ENCODE measurements at regions not wholly inside any gene's neighbourhood (a gene's known extent, or its start where the extent isn't known, plus 50 kb on each side); places are given as distances from the start of the nearest gene placed in this dataset.

- no peaks in the 10 kb centered on the region for H3K27me3 ChIP-seq (ENCODE audit: low read length)
- H3K9ac ChIP-seq (ENCODE audit: low read length) = no peak overlapping the region
- no peaks in the 10 kb centered on the region for H4K20me1 ChIP-seq (ENCODE audit: low read length)
- no peaks in the 10 kb centered on the region for H3K79me2 ChIP-seq (ENCODE audit: low read length)
- intact Hi-C loops (cut with micrococcal nuclease) = loop anchor here (1.0 kb wide), 1 partner anchor 13 kb away; no protein-coding TSS in a partner anchor
- H3K4me1 ChIP-seq (ENCODE audit: insufficient read depth, low read length) = peaks cover 43% of the 10 kb centered on the region
- H3K4me2 ChIP-seq (ENCODE audit: low read length) = peak overlapping the region; percentile 0; the same call in 1 of the 2 replicates
- no peak overlapping the region for H2AFZ ChIP-seq (ENCODE audit: low read length)
- DNase-seq = peak; percentile 52
- no peaks in the 10 kb centered on the region for H3K9me3 ChIP-seq (ENCODE audit: low read length)
- POLR2A ChIA-PET (ENCODE audit: unreplicated experiment) = interaction anchor here (0.6 kb wide), 1 partner anchor 967 kb away, joined by 3 read pairs; no protein-coding TSS in a partner anchor
- H3K36me3 ChIP-seq (ENCODE audit: low read depth, low read length) = no peaks in the 10 kb centered on the region
- no peaks in the 10 kb centered on the region for H3F3A ChIP-seq (ENCODE audit: low read length, unreplicated experiment)
- CTCF ChIA-PET = no interaction called here
- BruUV-seq (replicated peaks) = no TSS peak
- TF ChIP-seq EZH2 (IDR thresholded peaks at IDR 0.05; ENCODE audit: low read length, unreplicated experiment) = no peak
- TF ChIP-seq EZH2phosphoT487 (IDR thresholded peaks at IDR 0.05; ENCODE audit: borderline replicate concordance, low read length) = no peak
- TF ChIP-seq CTCF (conservative IDR thresholded peaks at IDR 0.05; ENCODE audit: low read depth, low read length) = no peak
- H3K27ac ChIP-seq (ENCODE audit: low read length) = no peak overlapping the region
- no peak for ATAC-seq
- H3K9me2 ChIP-seq (replicated peaks; ENCODE audit: low read length) = no peaks in the 10 kb centered on the region
- no peak overlapping the region for H3K4me3 ChIP-seq (ENCODE audit: low read length)
Observed at GRCh38 chr10:60664859-60665258, 113.4 kb upstream of the CDK1 start.

- intact Hi-C loops (cut with micrococcal nuclease) = loop anchor here (1.0 kb wide), 1 partner anchor 14 kb away; no protein-coding TSS in a partner anchor
- ChIA-PET POLR2A (ENCODE audit: unreplicated experiment) (no interaction called here), CTCF (interaction anchor here (0.7 kb wide), 1 partner anchor 97 kb away, joined by 3 read pairs; no protein-coding TSS in a partner anchor)
- H2AFZ ChIP-seq (ENCODE audit: low read length) = no peak overlapping the region
- no peak overlapping the region for H3K4me2 ChIP-seq (ENCODE audit: low read length)
- no peak overlapping the region for H3K4me3 ChIP-seq (ENCODE audit: low read length)
- no peak overlapping the region for H3K27ac ChIP-seq (ENCODE audit: low read length)
- BruUV-seq (replicated peaks) = no TSS peak
- TF ChIP-seq EZH2phosphoT487 (IDR thresholded peaks at IDR 0.05; ENCODE audit: borderline replicate concordance, low read length) (no peak), EZH2 (IDR thresholded peaks at IDR 0.05; ENCODE audit: low read length, unreplicated experiment) (no peak), CTCF (conservative IDR thresholded peaks at IDR 0.05; ENCODE audit: low read depth, low read length) (no peak)
- peaks cover 40% of the 10 kb centered on the region for H3K4me1 ChIP-seq (ENCODE audit: insufficient read depth, low read length)
- no peaks in the 10 kb centered on the region for H3K9me3 ChIP-seq (ENCODE audit: low read length)
- H4K20me1 ChIP-seq (ENCODE audit: low read length) = no peaks in the 10 kb centered on the region
- no peaks in the 10 kb centered on the region for H3K9me2 ChIP-seq (replicated peaks; ENCODE audit: low read length)
- no peaks in the 10 kb centered on the region for H3F3A ChIP-seq (ENCODE audit: low read length, unreplicated experiment)
- DNase-seq (no peak), ATAC-seq (no peak)
- H3K9ac ChIP-seq (ENCODE audit: low read length) = no peak overlapping the region
- H3K36me3 ChIP-seq (ENCODE audit: low read depth, low read length) = no peaks in the 10 kb centered on the region
- no peaks in the 10 kb centered on the region for H3K27me3 ChIP-seq (ENCODE audit: low read length)
- no peaks in the 10 kb centered on the region for H3K79me2 ChIP-seq (ENCODE audit: low read length)
Observed at GRCh38 chr10:60663850-60664249, 114.4 kb upstream of the CDK1 start.

- ATAC-seq (peak; percentile 53), DNase-seq (peak; percentile 54)
- no peaks in the 10 kb centered on the region for H3K9me3 ChIP-seq (ENCODE audit: low read length)
- no peak overlapping the region for H2AFZ ChIP-seq (ENCODE audit: low read length)
- H3K4me3 ChIP-seq (ENCODE audit: low read length) = no peak overlapping the region
- no peaks in the 10 kb centered on the region for H3K27me3 ChIP-seq (ENCODE audit: low read length)
- intact Hi-C loops (cut with micrococcal nuclease) = no loop called here
- H3K36me3 ChIP-seq (ENCODE audit: low read depth, low read length) = 0 out of 2 replicates have a peak, but pooled peaks cover 2% of the 10 kb centered on the region
- H3K79me2 ChIP-seq (ENCODE audit: low read length) = no peaks in the 10 kb centered on the region
- no peak overlapping the region for H3K4me2 ChIP-seq (ENCODE audit: low read length)
- no TSS peak for BruUV-seq (replicated peaks)
- TF ChIP-seq CTCF (conservative IDR thresholded peaks at IDR 0.05; ENCODE audit: low read depth, low read length) (peak; percentile 36; the same call in 1 of the 2 replicates), EZH2phosphoT487 (IDR thresholded peaks at IDR 0.05; ENCODE audit: borderline replicate concordance, low read length) (no peak)
- H3K9ac ChIP-seq (ENCODE audit: low read length) = no peak overlapping the region
- ChIA-PET POLR2A (ENCODE audit: unreplicated experiment) (no interaction called here), CTCF (no interaction called here)
- no peaks in the 10 kb centered on the region for H3F3A ChIP-seq (ENCODE audit: low read length, unreplicated experiment)
- peaks cover 34% of the 10 kb centered on the region for H3K4me1 ChIP-seq (ENCODE audit: insufficient read depth, low read length)
- no peaks in the 10 kb centered on the region for H4K20me1 ChIP-seq (ENCODE audit: low read length)
- no peak overlapping the region for H3K27ac ChIP-seq (ENCODE audit: low read length)
- no peaks in the 10 kb centered on the region for H3K9me2 ChIP-seq (replicated peaks; ENCODE audit: low read length)
Observed at GRCh38 chr10:60662917-60663614, 115.2 kb upstream of the CDK1 start.

Measured in PC-3 (cell line).